HUES48 (cell line): ENCODE measurements at regions not wholly inside any gene's neighbourhood (a gene's known extent, or its start where the extent isn't known, plus 50 kb on each side); places are given as distances from the start of the nearest gene placed in this dataset.

Experiments used
- H3K27ac ChIP-seq: one replicate; pipeline ENCODE4 v1.7.0; 2013; ENCODE audit warnings: low read depth, low read length, inconsistent platforms
- H3K27me3 ChIP-seq: 2 replicates; pipeline ENCODE4 v1.6.1; 2013; ENCODE audit warnings: mild to moderate bottlenecking, low read length; ENCODE audit not compliant: control insufficient read depth, insufficient read depth
- H3K36me3 ChIP-seq: 2 replicates; pipeline ENCODE4 v1.6.1; 2013; ENCODE audit warnings: low read length; ENCODE audit not compliant: control insufficient read depth, insufficient read depth
- H3K4me1 ChIP-seq: 2 replicates; pipeline ENCODE4 v1.6.1; 2013; ENCODE audit warnings: mild to moderate bottlenecking, low read length; ENCODE audit not compliant: control insufficient read depth, insufficient read depth
- H3K4me3 ChIP-seq: 2 replicates; pipeline ENCODE4 v1.5.1; 2013; ENCODE audit warnings: mild to moderate bottlenecking, low read depth, low read length
- H3K9ac ChIP-seq: 2 replicates; pipeline ENCODE4 v1.6.1; 2013; ENCODE audit warnings: mild to moderate bottlenecking, low read depth, low read length, moderate library complexity
- H3K9me3 ChIP-seq: 2 replicates; pipeline ENCODE4 v1.6.1; 2013; ENCODE audit warnings: low read length; ENCODE audit not compliant: control insufficient read depth, insufficient read depth

DNA sequence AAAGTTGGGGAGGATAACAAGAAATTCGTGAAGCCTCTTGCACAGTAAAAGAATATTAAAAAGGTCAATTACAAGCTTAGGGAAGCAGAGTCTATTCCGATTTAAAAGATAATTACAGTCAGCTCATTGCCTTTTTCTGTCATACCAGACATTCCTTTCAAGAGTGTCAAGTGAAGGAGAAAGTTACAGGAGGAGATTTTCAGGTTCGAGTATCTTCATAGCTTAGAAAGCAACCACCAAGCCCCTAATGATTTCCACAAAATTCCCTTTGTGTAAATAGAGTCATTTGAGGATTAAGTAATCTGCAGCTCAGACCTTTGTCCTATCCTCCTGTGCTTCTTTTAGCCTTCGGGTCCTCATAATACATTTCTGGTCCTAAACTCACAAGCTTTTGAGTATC is 414.9 kb downstream of the CDH2 start:
- H3K36me3 ChIP-seq = no peaks in the 10 kb centered on the region
- H3K9me3 ChIP-seq = no peaks in the 10 kb centered on the region
- no peak overlapping the region for H3K9ac ChIP-seq

DNA sequence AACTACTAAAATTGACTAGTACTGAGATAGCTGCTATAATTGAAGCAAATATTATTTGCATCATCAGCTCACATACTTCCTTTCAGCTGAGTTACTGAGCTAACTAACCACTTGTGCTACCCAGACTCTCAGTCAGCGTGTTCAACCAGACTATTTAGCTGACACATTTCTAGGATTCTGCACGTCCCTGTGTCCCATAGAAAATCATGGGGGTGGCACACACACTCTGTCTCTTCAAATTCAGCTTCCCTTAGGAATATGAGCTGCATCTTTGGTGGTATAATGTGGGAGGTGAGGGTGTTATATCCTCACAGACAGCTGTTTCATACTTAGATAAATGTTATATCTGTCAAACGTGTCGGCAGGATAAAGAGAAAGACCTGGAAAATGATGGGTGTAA is 424.0 kb downstream of the CDH2 start:
- Histone ChIP-seq H3K27ac (no peak overlapping the region), H3K9me3 (no peaks in the 10 kb centered on the region), H3K4me1 (peaks cover 11% of the 10 kb centered on the region; the same call in 1 of the 2 replicates), H3K4me3 (no peak overlapping the region), H3K27me3 (no peaks in the 10 kb centered on the region), H3K36me3 (no peaks in the 10 kb centered on the region), H3K9ac (no peak overlapping the region)

More for the DNA sequence above, 414.9 kb downstream of the CDH2 start:
- Histone ChIP-seq H3K4me1 (peaks cover 17% of the 10 kb centered on the region), H3K27ac (no peak overlapping the region), H3K4me3 (no peak overlapping the region), H3K27me3 (no peaks in the 10 kb centered on the region)

DNA sequence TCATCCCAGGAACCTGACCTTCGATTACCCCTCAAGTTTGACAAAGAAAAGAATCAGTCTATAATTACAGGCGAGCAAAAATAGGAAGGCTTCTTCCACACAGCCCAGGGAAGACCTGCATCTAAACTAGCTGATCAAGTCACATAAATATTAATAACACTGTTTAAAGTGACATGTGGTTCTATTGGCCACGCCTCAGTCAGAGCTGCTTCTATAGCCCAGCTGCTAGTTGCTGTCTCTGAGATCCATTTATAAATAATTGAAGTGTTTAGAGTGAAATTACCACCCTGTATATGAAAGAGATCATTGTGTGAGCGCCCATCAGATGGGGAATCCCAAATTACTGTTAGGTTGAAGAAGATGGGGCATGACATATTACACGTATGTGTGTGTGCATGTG is 426.0 kb downstream of the CDH2 start:
- Histone ChIP-seq H3K36me3 (no peaks in the 10 kb centered on the region), H3K9me3 (no peaks in the 10 kb centered on the region), H3K27me3 (no peaks in the 10 kb centered on the region), H3K4me3 (no peak overlapping the region), H3K9ac (no peak overlapping the region), H3K27ac (no peak overlapping the region), H3K4me1 (0 out of 2 replicates have a peak, but pooled peaks cover 9% of the 10 kb centered on the region)

DNA sequence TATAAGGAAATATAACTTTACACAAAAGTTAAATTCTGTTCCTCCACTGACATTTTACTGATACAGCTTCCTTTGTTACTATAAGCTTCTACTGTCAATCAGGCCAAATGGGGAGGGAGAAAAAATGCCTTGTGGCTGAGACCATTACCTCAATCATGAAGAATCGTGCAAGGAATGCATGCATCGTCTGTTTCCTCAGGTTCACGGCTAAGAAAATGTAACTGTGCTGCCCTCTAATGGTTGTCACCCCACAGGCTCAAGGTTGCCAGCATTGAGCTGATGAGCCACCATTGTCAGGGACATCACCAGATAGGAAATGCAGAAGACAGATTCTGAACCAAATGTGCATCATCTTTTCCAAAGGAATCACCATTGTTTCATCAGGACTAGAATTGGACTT is 426.9 kb downstream of the CDH2 start:
- H3K9me3 ChIP-seq = no peaks in the 10 kb centered on the region
- H3K9ac ChIP-seq = no peak overlapping the region
- no peaks in the 10 kb centered on the region for H3K27me3 ChIP-seq
- no peak overlapping the region for H3K27ac ChIP-seq
- H3K4me1 ChIP-seq = 0 out of 2 replicates have a peak, but pooled peaks cover 9% of the 10 kb centered on the region
- no peaks in the 10 kb centered on the region for H3K36me3 ChIP-seq
- no peak overlapping the region for H3K4me3 ChIP-seq

DNA sequence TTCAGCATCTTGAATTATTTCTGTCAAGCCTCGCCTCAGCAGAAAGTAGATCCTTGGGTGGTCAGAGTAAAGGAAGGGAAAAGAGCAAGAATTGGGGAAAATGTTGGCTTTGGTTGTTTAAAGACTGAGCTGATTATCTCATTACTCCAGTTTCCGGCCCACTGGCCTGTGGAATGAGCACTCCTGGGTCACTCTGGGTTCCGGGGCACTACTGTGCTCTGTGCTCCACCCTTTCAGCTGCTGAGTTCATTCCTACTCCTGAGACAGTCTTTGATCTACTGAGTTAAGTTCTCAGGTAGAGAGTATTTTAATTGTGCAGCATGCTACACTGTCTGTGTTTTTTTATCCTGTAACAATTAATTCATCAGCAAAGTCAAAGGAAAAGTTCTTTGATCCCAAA is 427.7 kb downstream of the CDH2 start:
- Histone ChIP-seq H3K9ac (no peak overlapping the region), H3K36me3 (no peaks in the 10 kb centered on the region), H3K27me3 (no peaks in the 10 kb centered on the region), H3K4me1 (0 out of 2 replicates have a peak, but pooled peaks cover 9% of the 10 kb centered on the region), H3K27ac (no peak overlapping the region), H3K9me3 (no peaks in the 10 kb centered on the region), H3K4me3 (no peak overlapping the region)

DNA sequence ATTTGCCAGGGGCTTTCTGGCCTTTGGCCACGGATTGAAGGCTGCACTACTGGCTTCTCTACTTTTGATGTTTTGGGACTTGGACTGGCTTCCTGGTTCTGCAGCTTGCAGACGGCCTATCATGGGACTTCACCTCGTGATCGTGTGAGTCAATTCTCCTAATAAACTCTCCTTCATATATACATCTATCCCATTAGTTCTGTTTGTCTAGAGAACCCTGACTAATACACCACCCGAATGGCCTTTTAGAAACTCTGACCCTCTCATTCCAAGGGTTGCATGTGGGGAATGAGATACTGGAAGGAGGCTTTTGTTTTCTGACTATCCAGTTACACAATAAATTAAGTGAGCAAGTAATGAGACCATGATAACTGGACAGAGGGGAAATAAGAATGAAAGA is 430.7 kb downstream of the CDH2 start:
- Histone ChIP-seq H3K27me3 (no peaks in the 10 kb centered on the region), H3K27ac (no peak overlapping the region), H3K36me3 (no peaks in the 10 kb centered on the region), H3K9me3 (no peaks in the 10 kb centered on the region), H3K4me3 (no peak overlapping the region), H3K4me1 (0 out of 2 replicates have a peak, but pooled peaks cover 9% of the 10 kb centered on the region), H3K9ac (no peak overlapping the region)

DNA sequence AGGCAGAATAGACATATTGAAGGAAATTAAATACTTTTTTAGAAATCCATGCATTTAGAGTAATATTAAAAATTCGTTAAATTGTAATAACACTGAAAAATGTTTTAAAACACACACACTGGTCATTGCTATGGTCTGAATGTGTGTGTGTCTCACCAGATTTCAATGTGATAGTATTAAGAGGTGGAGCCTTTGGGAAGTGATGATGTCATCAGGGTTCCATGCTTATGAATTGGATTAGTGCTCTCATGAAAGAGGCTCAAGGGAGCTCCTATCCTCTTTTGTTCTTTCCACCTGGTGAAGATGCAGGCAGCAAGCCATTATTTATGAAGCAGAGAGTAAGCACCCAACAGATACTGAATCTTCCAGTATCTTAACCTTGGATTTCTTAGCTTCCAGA is 441.8 kb downstream of the CDH2 start:
- Histone ChIP-seq H3K4me3 (no peak overlapping the region), H3K9me3 (no peaks in the 10 kb centered on the region), H3K36me3 (no peaks in the 10 kb centered on the region), H3K27me3 (no peaks in the 10 kb centered on the region), H3K9ac (no peak overlapping the region), H3K4me1 (no peaks in the 10 kb centered on the region), H3K27ac (no peak overlapping the region)

DNA sequence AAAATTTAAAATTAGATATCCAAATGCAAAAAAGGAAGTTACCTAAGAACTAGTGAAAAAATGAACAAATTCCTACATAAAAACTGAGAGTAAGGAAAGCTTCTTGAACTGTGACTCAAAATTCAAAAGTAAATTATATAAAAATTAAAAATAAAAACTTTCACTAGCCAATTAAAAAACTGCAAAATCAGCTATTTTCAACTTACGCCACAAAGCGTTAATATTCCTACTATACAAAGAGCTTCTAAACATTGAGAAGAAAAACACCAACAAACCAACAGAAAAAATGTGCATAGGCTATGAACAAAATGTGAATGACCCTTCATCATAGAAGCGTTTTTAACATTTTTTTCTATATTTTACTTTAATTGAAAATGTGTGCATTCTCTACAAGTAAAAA is 445.7 kb downstream of the CDH2 start:
- H3K36me3 ChIP-seq = no peaks in the 10 kb centered on the region
- no peak overlapping the region for H3K27ac ChIP-seq

DNA sequence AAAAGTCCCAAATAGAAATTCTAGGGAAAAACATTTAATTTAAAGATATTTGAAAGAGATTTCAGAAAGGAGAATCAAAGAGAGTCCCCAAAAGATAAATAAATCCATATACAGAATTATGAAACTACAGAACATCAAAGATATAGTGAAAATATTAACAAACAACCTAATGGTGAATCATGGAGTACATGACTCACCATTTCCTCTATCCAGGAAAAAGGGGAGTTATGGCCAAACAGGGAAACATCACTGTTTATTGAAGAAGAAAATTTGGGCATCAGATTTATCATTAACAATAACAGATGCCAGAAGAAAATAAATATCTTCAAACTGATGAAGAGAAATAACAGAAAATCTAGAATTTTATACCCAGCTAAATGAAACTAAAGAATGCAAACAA is 448.3 kb downstream of the CDH2 start:
- peaks cover 9% of the 10 kb centered on the region for H3K4me1 ChIP-seq
- no peak overlapping the region for H3K4me3 ChIP-seq
- no peak overlapping the region for H3K27ac ChIP-seq
- H3K9ac ChIP-seq = no peak overlapping the region
- no peaks in the 10 kb centered on the region for H3K36me3 ChIP-seq
- H3K9me3 ChIP-seq = peaks cover 6% of the 10 kb centered on the region; the same call in 1 of the 2 replicates
- H3K27me3 ChIP-seq = no peaks in the 10 kb centered on the region

More for the DNA sequence above, 445.7 kb downstream of the CDH2 start:
- Histone ChIP-seq H3K9me3 (peaks cover 6% of the 10 kb centered on the region; the same call in 1 of the 2 replicates), H3K27me3 (no peaks in the 10 kb centered on the region), H3K4me3 (no peak overlapping the region), H3K4me1 (no peaks in the 10 kb centered on the region), H3K9ac (no peak overlapping the region)

DNA sequence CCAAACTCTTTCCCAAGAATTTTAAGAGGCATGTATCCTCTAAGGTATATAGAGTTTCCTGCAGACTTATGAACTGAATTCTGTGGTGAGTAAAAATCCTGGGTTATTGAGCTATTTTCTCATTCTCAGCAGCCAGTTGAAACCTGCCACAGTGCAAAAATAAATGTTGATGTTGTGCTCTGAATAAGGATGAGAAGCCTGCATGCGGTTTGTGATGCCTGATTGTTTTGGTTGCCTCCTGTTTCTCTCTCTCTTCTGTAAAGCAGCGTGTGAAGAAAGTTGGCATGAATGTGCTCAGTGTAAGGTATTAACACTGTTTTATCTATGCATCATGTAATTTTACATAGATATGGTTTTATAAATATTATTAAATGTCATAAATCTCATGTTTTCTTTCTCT is 452.6 kb downstream of the CDH2 start:
- Histone ChIP-seq H3K9me3 (peaks cover 6% of the 10 kb centered on the region; the same call in 1 of the 2 replicates), H3K4me3 (no peak overlapping the region), H3K36me3 (no peaks in the 10 kb centered on the region), H3K4me1 (peaks cover 17% of the 10 kb centered on the region), H3K9ac (no peak overlapping the region), H3K27ac (no peak overlapping the region), H3K27me3 (no peaks in the 10 kb centered on the region)

DNA sequence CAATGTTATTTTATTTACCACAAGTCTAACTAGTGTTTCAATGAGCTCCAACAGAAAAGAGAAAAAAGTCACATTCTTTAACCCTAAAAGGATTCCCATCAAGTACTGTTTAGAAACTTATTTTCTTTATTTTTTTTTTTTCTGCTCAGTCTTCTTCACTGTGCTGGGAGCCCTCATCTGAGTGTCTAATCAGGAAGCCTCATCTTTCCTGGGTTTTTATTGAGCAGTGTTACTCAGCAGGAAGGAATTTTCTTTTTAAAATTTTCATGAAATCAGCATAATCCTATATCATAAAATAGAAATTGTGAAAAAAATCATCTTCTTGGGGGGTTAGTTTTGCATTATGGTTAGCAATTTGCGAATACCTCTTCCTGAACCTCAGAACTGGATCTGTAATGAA is 453.8 kb downstream of the CDH2 start:
- Histone ChIP-seq H3K4me3 (no peak overlapping the region), H3K9me3 (no peaks in the 10 kb centered on the region), H3K27ac (peak overlapping the region; percentile 31)

DNA sequence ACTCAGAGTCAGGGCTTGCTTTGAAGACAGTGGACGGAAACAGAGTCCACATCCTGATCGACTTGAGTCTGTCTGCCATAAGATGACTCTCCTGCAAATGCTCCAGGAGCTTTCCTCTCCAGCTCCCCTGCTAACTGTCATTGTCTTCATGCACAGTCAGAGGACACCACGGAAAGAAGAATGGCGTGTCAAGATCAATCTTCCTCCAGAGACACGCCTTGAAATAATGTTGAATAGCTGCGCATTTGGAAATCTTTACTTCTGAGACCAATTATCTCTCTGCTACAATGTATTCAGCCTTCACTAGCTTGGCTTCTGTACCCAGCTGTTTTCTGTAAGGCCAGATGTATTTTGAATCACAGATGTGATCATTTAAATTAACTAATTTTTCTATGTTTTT is 457.2 kb downstream of the CDH2 start:
- Histone ChIP-seq H3K4me1 (peaks cover 44% of the 10 kb centered on the region), H3K4me3 (no peak overlapping the region), H3K27ac (no peak overlapping the region), H3K27me3 (no peaks in the 10 kb centered on the region), H3K36me3 (no peaks in the 10 kb centered on the region), H3K9ac (no peak overlapping the region), H3K9me3 (no peaks in the 10 kb centered on the region)

More for the DNA sequence above, 453.8 kb downstream of the CDH2 start:
- Histone ChIP-seq H3K9ac (no peak overlapping the region), H3K4me1 (peaks cover 26% of the 10 kb centered on the region), H3K36me3 (no peaks in the 10 kb centered on the region), H3K27me3 (no peaks in the 10 kb centered on the region)
